ENCODE measurements at regions not wholly inside any gene's neighbourhood (a gene's known extent, or its start where the extent isn't known, plus 50 kb on each side); places are given as distances from the start of the nearest gene placed in this dataset.
A peak's percentile ranks its signal among the peaks of the same experiment; 100 is the strongest.
"Not testable (repeated sequence)": the region's sequence is repeated elsewhere in the genome, so short reads cannot be mapped to it uniquely, and the experiment has no call there.

DNA sequence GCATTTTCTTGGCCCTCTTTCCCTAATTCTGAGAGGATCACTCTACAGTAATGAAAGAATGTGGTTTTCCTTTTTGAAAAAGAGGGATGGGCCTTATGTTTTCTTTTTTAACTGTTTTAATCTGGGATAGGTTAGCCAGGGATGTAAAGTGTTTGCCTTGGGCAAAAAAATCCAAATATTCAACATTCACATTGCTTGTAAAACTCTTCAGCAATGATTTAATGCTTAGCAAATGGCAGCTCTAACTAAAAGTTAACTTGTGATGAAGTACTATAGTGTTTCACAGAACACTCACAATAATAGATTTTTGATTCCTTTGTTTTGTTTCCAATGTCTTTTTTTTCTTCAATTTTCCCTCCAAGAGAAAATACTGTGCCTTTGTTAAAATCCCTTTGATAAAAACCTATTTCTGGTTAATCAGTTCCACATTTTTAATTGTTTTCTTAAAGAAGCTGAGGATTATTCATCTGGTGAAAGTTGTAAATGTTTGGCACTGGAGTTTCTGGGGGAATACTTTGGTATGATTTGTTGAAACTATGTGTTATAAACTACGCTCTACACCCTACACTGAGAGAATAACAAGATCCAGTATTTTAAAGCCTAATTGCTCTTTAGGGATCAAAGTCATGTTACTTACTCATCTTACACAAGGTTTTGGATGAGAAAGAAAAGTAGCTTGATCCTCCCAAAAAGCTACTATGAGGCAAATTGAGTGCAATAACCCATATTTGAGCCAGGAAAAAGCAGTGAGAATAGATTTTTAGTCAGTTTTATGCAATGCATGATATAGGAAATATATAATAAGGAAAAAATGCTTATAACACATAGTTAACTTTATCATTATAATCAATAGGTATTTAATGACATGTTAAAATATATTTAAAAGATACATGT is 335.8 kb downstream of the EPHA7 start:
- DNase-seq (ENCODE audit: low spot score), result no peak

DNA sequence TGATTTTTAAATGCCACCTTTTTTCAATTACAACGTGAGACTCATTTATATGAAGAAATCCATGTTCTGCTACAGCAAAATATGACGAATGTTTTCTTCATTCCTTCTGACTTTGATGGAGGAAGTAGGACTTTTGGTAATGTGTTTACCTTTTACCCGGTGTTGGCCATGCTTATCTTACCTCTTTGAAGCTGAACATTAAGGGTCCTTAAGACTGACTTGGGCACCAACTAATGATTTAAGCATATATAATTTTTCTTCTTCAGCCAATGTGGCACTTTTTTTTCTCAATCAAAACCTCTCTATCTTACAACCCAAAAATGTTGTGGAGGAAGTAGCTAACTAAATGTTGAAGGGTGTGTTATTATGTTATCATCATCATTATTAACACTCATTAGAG is 337.5 kb downstream of the EPHA7 start:
- DNase-seq (ENCODE audit: low spot score), result no peak

DNA sequence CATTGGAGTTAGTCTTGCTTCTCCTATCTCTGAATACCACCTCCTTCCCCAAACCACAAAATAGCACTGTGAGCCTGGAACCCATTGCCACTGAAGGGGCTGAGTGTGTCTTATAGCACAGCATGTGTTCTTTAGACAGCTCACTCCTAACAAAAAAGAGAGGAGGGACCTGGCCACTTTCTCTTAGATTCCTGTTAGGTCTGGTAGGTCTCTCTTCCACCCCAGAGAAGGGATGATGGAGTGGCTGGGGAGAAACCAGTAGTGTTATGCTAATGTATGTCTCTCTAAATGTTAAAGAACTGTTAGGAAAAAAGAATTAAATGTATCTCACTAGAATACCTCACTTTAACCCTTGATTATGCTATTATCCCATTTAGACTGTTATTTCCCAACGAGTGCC is 340.3 kb downstream of the EPHA7 start:
- DNase-seq (ENCODE audit: low spot score), result no peak

DNA sequence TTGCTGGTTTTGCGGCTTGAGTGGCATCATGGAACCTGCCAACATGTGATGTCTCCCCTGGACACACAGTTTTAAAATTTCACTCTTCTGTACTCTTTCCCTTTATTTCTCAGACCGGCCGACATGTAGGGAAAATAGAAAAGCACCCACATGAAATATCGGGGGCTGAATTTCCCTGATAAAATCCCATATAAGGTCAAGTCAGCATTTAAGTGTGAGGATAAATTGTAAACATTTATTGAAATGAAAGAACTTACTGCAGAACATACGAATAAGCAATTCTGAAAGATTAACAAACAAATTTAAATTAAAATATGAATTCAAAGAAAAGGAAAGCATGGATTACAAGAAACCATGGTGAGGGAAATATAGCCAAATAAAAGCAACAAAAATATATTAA is 345.5 kb downstream of the EPHA7 start:
- DNase-seq (ENCODE audit: low spot score), result no peak

DNA sequence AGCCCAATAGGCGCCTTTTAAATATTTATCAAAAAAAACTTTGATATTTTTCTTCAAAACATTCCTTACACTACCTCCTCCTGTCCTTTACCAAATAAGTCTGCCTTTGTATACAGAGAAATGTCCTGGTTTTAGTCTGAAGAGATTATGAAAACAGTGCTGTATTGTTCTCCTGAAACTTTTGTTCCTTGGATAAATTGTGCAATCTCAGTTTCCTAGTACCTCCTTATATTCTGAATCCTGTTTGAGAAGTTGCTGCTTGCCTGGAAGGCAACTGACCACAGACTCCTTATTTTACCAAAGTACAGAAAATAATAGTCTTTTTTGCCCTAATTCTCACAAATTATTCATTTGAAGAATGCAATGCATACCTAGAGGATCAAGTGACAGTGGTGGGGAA is 349.5 kb downstream of the EPHA7 start:
- DNase-seq (ENCODE audit: low spot score), result no peak

DNA sequence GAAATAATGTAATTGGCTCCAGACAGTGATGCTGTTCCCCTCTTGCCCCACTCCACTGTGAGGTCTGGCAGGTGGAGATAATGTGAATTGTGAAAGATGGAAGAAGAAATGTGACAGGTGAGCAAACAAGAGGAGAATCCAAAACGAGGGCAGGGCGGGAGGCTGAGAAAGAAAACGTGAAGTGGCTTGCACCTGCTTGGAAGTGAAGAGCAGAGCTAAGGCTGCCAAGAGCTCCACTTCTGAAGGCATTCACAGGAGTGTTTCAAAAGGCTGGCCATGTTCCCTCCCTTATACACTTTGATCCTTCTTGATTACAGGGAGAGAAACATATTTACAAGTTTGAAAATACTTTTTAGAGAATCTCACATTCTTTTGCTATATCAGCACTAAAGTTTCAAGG is 359.4 kb downstream of the EPHA7 start:
- DNase-seq (ENCODE audit: low spot score), result no peak

DNA sequence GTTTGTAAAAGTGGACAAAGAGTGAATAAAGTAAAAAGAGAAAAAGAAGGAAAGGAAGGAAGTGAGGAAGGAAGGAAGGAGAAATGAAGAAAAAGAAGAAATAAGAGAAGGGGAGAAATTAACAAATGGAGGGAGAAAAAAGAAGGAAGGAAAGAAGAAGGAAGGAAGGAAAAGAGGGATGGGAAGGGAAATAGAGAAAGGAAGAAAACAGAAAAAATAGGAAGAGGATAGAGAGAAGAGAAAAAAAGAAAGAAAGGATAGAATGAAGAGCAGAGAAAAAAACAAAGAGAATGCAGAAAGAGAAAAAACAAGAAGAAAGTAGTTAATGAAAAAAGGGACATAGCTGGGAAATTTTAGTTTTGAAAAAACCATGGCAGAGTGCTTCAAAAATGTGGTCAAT is 361.8 kb downstream of the EPHA7 start:
- no peak for DNase-seq (ENCODE audit: low spot score)

DNA sequence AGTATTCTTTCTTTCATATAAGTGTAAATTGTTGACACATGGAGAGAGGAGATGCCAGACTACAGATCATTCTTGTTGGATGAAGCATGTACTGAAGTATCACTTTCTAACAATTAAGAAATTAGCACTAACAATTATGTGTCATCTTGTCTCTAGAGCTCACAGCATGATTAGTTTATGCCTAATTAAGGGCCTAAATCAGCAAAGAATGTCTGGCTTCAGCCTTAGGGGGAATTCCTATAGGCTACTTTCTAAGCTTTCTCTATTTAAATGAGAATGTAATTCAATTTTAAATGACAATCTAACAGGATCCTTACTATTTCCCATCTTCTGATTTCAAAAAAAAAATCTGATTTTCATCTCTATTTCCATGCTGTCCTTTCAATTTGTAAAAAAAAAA is 371.0 kb downstream of the EPHA7 start:
- DNase-seq (ENCODE audit: low spot score), result no peak

DNA sequence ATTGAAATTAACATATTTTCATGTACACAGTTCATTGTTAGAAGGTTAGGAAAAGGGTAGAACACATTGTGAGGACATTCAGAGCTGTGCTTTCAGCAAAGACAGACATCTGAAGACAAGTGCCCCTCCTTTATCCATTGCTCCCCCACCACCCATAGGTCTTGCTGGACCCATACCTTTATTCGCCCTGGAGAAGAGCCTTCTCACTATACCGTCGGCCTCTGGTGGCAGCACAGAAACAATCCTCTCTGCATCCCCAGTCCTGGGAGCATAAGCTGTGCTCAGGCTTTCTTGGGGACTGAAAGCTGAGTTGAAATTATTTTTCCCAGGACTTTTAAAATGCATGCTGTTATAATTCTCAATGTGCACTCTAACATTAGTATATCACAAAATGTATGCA is 372.3 kb downstream of the EPHA7 start:
- DNase-seq (ENCODE audit: low spot score), result no peak

DNA sequence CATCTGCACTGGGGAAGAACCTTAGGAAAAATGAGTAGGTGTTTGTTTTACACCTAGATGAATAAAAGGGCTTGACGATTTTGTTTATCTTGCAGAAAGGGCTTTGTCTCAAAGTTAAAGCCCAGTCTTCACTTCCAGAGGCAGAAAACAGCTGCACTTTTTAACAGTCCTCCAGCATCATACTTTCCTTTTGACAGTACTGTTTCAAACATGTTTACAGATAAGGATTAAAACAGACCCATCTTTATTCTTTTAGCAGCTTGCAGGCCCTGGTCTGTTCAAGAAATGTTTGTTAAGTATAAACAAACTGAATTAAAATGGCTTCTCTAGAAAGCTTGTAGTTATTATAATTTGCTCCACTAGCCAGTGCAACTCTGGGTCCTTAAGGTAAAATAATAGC is 374.2 kb downstream of the EPHA7 start:
- no peak for DNase-seq (ENCODE audit: low spot score)

DNA sequence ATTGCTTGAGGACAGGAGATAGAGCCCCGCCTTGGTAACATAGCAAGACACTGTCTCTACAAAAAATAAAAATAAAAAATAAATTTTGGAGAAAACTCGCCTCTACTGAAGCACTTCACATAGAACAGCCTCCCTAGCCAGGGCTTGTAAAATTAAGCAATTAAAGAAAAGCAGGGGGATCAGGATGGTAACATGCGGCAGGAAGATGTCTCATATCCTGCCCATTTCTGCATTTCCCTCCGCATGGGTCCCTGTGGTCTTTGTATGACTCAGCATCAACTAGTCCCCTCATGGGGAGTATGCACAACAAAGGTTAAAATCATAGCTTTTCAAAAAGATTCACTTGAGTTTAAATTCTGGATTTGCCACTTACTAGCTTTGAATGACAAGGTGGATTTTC is 379.0 kb downstream of the EPHA7 start:
- no peak for DNase-seq (ENCODE audit: low spot score)

DNA sequence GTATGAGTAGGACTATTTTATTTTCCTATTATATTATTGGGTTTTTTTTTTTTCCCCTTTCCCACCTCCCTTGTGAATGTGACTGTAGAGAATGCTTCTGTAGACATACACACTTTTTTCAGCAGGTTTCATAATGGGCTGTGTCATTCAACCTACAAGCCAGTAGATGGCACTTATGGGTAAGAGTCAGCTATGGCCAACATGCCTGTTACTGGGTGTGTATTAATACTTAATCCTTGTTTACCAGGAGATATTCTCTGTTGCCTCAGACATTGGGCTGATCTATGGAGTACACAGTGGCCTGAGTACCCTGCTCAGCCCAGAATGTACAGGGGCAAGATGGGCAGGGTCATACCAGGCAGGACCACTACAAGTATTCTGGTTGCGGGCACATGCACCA is 382.5 kb downstream of the EPHA7 start:
- no peak for DNase-seq (ENCODE audit: low spot score)

DNA sequence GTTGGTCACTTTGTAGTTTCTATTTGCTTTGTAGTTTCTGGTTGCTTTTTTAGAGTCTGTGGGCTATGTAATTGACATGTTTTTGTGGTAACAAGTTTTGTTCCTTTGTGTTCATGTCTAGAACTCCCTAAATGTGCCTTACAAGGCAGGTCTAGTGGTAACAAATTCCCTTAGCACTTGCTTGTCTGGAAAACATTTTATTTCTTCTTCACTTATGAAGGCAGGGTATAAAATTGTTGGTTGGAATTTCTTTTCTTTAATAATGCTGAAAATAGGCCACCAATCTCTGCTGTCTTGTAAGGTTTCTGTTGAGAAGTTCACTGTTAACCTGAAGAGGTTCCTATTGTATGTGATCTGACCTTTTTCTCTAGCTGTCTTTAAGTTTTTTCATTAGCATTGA is 383.6 kb downstream of the EPHA7 start:
- DNase-seq (ENCODE audit: low spot score), result no peak

DNA sequence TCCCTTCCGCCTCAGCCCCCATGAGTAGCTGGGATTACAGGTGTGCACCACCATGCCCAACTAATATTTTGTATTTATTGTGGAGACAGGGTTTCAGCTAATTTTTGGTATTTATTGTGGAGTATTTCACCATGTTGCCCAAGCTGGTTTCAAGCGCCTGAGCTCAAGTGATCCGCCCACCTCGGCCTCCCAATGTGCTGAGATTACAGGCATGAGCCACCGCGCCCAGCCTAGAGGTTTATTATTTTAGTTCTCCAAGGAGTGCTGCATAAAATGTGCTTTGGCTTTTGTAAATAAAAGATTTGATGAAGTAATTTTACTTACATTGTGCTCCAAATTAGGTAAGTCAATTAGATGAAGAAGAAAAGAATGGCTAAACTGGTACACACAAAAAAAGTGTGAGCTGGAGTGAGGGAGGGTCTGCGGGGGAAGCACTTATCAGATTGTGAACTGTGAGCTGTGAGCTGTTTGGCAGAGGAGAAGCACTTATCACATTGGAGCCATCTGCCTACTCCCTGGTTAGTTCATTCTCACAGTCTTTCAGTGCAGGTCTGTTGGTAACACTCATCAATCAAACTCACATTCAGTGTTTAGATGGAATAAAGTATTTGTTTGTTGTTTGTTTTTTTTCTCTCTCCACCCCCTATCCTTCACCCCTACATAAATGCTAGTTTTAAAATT is 398.0 kb downstream of the EPHA7 start:
- no peak for DNase-seq (ENCODE audit: low spot score)

DNA sequence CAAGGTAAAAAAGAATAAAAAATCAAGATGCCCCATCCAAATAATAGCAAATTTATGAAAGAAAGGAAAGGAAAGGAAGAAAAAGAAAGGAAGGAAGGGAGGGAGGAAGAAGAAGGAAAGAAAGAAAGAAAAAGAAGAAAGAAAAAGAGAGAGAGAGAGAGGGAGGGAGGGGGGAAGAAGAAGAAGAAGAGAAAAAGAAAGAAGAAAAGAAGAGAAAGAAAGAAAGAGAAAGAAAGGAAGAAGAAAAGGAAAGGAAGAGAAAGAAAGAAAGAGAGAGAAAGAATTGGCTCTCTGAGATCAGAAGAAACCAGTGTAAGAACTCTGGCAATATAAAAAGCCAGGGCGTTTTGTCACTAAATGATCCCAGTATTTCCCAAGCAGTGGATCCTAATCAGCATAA is 401.7 kb downstream of the EPHA7 start:
- DNase-seq (ENCODE audit: low spot score), result no peak

DNA sequence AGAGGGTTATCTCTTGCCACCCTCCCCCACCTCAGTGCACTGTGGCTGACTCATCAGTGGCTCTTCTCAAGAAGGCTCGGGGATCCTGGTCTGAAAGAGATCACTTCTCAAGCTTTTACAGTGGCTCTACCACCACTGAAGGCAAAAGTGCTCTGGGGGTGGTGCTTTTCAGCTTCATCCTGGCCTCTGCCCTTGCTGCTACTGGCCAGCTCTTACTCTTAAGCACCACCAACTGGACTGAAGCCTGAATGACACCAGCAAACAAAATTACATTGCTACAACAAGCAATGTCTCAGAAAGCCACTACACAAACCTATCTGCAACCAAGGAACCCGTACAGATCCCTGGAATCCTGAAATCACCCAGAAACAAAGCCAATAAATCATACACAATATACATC is 402.1 kb downstream of the EPHA7 start:
- no peak for DNase-seq (ENCODE audit: low spot score)

DNA sequence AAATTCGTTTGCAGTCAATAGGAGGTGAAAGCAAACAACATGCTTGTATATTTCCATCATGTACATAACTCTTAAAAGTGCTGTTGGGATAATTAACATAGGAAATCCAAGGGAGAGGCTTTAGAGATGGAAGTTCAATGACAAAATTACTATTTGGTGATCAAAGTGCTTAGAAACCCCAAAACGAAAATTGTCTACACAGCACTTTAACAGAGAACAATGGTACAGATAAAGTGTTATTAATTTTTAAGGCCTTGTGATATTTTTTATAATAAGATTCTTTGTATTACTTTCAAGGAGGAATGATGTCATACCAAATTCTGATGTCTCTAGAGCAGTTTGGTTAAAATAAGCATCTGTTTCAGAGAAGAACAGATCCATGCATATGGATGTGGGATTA is 406.3 kb downstream of the EPHA7 start:
- DNase-seq (ENCODE audit: low spot score), result no peak

DNA sequence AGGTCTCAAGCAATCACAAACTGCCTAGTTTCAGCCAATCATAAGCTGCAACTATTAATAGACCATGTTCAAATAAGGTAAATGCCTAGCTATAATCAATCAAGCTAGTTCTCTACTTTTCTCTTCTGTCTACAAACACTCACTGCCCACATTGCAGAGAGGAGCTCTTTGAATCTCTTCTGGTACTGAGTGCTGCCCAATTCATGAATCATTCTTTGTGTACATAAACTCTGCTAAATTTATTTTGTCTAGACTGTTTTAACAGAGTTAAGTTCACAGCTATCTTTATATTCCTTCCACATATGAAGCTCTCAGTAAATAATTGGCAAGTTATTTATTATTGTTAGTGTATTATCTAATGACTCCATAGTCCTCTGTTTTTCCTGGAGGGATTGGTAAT is 411.0 kb downstream of the EPHA7 start:
- no peak for DNase-seq (ENCODE audit: low spot score)

DNA sequence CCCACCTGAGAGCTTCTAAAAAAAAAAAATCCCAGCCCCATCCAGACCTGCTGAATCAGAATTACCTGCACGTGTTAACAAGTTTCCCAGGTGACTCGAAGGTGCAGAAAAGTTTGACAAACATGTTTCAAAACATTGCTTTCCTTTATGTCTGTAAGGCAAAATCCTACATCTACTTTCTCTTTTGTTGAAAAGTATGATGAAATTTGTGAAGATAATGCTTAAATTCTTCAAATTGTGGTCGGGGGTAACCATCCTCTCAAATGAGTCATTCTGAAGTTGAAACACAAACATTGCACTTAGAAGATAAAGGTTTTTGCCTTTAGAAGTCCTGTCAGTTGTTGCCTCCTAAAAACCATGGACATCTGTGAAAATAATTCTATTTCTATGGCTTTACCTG is 429.7 kb downstream of the EPHA7 start:
- no peak for DNase-seq (ENCODE audit: low spot score)

DNA sequence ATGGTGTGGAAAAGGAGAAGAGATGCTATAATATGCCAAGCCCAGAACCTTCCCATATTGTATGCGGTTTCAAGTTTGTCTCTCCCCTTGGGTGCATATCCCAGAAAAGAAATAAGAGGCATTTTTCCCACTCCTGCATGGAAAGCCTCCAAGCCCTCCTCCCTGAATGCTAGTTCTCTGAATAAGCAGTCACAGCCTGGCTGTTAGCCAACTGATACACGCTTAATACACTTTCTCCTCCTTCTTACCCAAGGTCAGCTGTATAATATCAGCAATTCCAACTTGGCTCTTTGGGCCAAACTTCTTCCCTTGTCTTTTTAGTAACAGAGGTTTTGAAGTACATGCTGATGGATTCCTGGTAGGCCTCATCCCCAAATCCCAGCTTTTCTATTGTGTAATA is 440.1 kb downstream of the EPHA7 start:
- no peak for DNase-seq (ENCODE audit: low spot score)

DNA sequence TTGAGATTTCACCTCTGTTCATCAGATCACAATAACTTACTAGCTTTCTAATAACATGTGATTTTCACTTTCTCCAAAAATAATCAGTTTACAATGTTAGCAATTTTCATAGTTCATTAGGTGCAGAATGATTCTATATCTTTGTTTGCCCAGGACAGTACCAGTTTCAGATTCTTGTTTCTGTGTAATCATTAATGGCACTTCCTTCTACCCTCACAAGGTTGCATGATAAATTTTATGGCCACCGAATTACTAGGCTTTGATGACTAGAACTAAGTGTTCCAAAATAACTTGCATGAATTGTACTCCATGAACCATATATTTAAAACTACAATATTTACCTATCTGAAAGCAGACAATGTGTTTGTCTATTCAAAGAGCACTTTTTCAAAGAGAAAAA is 442.3 kb downstream of the EPHA7 start:
- DNase-seq (ENCODE audit: low spot score), result no peak

DNA sequence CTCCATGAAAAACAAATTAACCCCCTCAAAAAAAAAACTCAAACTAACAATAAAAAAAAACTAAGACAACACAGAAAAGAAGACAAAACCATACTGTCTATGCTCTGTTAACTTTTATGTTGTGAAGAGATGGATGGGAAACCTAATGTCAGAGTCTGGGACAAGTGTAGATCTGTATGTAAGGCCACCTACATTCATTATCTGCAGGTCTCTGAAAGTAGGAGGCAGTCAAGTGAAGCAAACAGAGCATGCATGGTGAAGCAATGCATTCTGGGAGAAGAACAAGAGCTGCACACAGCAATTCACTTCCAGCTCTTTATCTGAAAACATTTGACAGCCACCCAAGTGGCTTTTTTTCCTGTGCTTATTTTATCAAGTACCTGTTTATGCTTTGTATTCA is 452.0 kb downstream of the EPHA7 start:
- no peak for DNase-seq (ENCODE audit: low spot score)

DNA sequence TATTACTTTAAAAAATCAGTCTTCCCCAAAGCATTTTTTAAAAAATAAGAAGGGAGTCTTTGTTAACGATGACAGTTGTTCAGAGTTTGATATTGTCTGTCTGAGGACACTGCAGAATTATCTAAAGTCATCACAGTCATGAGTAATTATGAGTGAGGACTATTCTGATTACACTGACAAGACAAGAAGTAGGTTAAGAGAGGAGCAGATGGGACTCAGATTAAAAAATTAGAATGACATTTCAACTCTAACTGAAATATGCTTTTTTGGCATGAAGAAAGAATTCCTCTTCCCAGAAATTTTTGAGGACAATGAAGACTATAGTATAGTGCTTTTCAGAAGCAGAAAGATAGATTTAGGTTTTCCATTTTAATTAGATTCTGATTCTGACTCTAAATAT is 456.5 kb downstream of the EPHA7 start:
- DNase-seq (ENCODE audit: low spot score), result peak; percentile 72

DNA sequence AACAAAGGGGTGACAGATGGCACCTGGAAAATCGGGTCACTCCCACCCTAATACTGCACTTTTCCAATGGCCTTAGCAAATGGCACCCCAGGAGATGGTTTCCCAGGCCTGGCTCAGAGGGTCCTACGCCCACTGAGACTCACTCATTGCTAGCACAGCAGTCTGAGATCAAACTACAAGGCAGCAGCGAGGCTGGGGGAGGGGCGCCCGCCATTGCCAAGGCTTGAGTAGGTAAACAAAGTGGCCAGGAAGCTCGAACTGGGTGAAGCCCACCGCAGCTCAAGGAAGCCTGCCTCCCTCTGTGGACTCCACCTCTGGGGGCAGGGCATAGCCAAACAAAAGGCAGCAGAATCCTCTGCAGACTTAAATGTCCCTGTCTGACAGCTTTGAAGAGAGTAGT is 467.2 kb downstream of the EPHA7 start:
- not testable (repeated sequence) for DNase-seq (ENCODE audit: low spot score)
